Dermis microvascular lymphatic vessel endothelial cell (primary cell): ENCODE measurements at regions not wholly inside any gene's neighbourhood (a gene's known extent, or its start where the extent isn't known, plus 50 kb on each side); places are given as distances from the start of the nearest gene placed in this dataset.

Experiments used
- DNase-seq, 2 donors: peaks; one replicate each; pipeline versions ENCODE4 v3.0.0 to v3.0.0-alpha.2; 2010; ENCODE audit warnings: low read depth in 2 of 2

DNA sequence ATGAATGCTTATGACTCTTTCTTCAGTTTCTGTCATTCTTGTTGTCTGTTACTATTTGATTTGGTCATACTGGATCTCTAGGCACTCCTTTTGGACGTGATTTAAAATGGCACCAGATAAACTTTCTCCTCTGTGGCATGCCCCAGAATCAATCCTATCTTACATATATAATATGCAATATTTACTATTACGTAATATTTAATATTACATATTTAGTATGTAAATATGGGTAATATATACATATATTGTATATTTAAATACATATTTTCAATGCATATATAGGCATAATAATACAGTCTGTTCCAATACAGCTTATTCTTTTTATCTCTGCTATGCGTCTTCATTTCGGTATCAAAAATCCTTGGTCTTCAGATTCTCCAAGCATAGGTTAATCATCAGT is 104.4 kb upstream of the PRR20A start:
- DNase-seq, result no peak

- no peak for DNase-seq
Measured at GRCh38 chr13:57044910-57045309, 95.8 kb upstream of the PRR20A start.

DNA sequence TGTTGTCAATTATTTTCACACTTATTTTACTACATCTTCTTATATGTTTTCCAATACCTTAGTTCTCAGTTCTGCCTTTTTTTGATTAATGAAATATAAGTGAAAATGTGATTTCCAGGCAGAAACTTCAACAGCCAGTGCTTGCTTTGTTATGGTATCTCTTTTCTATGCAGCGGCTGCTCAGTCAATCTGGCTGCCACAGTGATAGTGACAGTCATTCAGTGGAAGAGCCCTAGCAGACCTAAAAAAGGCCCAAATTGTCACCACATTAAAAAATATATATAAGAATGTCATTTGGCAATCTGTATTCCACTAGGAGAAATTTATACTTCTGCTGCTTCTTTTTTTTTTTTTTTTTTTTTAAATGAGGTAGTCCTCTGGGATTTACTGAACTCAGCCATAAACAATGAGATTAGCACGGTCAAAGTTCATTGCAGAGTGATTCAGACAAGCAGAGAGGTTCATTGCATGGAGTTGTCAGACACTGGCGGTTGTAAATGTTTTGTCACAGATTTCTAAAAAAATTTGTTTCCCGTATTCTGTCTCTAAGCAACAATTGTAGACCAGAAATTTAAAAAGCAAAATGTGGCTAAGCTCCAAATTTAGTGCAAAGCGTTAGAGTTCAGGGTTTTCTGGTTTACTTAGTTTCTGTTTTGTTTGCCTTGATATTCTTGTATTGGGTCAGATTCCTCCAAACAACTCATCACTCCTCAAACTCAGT is 94.7 kb upstream of the PRR20A start:
- no peak for DNase-seq

DNA sequence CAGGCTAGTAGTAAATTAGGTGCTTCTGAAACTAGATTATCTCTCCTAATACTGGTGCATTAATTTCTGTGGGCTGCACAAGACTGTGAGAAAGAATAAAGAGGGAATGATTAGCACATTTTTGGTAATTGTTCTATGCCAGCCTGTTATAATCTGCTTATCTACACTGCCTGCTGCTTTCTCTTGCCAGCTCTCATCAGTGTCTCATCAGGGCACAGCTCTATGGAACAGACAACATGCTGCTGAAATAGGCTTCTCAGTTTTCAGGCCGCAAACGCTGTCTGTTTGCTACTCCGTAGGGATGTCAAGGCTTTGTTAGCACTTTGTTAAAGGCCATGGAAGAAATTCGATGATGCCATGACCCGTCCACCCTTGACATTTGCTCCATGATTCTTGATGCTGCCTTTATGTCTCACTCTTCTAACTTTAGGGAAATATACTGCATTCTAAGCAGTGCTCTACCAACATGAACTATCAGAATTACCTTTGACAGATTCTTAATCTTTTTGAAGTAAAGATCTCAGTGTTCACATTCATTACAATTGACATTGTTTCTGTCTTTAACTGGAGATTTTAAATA is 84.0 kb upstream of the PRR20A start:
- DNase-seq, result no peak

DNA sequence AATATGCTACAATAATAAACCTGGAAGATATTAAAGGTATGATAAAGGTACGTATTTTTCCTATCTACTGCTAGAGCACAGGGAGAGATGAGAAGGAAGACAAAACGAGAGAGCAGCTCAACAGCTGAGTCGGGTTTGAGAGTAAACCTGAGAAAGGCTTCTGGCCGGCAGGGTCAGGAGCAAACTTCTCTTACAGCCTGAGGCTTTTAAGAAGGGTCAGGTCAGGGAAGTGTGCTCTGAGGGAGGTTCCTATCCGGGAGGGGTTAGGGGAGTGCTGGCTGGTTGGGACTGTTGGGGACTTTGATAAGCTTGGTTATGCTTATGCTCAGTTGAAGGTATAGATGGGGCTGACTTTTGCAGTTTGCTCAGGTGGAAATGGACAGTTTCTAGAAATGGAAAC is 77.7 kb upstream of the PRR20A start:
- no peak for DNase-seq

- no peak for DNase-seq
Measured at GRCh38 chr13:57073983-57074382, 66.7 kb upstream of the PRR20A start.

DNA sequence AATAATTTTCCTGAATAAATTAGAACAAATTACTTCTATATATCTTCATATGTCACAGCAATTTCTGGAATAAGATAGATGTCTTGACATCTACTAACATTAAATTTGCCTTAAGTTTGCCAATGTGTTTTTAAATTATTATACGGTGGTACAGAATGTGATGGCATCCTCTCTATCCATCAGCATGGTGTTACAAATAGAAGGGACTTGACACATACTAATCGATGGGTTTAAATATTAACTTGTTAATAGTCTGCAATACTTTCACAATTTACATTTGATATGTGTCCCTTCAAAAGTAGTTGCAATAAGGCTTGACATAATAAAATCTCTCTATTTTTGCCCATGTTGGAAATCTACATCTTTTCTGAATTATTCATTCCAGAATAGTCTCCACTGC is 65.1 kb upstream of the PRR20A start:
- no peak for DNase-seq

DNA sequence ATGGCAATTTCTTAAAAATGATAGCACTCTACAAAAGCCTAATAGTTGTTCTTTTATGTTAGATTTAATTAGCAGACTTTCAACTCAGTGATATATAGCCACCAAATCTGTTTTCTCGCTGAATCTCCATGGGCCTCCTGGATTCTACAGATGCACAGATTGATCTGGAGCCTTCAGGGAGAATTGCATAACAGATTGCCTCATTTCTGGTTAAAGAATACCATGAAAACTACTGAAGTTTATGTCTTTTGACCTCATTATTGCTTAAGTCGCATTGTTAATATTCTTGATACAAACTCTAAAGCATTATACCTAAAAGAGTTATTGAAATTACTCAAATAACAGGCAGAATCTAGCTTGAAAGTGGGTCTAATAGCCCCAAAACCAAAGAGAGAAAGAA is 53.7 kb upstream of the PRR20A start:
- no peak for DNase-seq
